GM18526 (cell line): ENCODE measurements at regions not wholly inside any gene's neighbourhood (a gene's known extent, or its start where the extent isn't known, plus 50 kb on each side); places are given as distances from the start of the nearest gene placed in this dataset.
A peak's percentile ranks its signal among the peaks of the same experiment; 100 is the strongest.

Experiments used
- POLR2A ChIP-seq: IDR thresholded peaks from 3 replicates; pipeline ENCODE4 v1.6.1; 2011; ENCODE audit not compliant: insufficient read length; ENCODE audit errors: extremely low read depth

DNA sequence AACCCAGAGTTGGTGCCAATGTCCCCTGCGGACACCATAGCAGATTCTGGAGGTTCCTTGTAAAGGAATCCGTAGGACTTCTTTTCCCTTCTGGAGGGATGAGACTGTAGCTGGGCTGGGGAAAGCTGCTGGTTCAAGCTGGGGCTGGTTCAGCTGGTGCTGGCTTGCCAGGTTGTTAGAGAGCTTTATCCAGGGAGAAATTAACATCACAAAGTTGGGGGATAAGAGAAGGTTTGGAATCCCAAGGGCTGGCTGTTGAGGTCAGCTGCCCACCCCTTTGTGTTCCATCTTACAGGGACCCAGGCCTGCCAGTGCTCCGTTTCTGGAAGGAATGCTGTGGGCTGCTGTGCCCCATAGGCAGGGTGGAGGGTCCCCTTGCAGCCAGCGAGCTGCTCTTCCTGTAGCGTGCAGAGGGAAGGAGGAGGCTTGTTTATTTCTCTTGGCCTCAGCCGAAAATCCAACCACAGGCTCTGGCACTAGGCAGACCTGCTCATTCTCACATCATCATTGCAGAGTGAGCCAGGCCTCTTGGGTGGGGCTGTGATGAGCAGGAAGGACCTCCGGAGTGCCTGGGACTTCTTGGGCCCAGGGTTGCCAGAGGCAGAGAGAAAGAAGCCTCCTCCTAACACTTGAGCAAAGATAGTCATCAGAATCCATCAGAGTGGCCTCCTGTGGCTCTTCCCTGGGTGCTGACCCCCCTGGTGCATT, 251.1 kb downstream of the SEC14L1 start:
- no peak for TF ChIP-seq POLR2A

DNA sequence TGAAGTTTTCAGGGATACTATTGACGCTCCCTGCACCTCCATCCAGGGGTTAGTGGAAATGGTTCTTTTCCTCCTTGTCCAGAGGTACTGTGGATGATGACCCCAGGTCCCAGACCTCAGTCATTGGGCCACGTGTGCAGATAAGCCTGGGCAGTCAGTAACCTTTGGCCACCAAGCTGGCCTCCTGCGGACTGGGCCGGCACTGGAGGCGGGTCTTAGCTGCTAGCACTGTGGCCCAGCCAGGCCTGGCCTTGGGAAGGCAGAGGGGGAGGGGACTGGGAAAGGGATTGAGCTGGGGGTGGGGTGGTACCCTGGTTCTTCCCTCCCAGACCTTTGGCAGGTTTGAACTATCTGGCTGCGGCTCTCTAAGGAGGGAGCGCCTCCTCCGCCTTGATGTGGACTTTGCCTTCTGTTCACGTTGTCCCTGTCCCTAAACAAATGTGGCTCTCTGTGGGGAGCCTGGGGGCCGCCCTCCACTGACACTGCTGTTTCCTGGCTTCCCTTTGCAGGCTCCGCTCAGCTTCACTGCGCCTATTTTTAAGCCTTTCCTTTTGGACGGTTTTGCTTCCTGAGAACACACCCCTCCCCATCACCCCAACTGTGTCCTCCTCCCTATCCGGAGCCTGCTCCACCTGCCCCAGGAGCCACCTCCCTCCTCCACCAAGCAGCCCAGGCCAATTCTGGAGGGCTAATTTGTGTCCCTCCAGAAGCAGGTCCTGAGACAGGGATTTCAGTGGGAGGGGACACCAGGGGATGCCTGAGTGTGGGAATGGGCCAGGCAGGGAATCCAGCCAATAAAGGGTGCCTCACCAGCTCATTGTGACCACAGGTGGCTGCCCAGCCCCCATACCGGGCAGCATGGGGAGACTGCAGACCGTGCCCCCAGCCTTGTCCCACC, 251.9 kb downstream of the SEC14L1 start:
- TF ChIP-seq POLR2A: no peak

DNA sequence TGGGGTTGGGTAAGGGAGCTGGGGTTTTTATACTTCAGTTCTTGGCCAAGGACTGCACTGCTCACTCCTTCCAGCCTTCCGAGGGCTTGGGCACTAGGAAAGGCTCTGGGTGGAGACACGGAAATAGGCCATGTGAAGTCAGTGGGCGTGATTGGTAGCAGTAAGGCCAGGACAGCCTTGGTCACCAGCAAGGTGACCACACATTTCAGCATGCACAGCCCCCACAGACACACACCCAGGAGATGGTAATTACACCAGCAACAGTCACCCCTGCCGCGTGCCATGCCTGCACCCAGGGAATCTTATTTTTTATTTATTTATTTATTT, 252.5 kb downstream of the SEC14L1 start:
- no peak for TF ChIP-seq POLR2A

DNA sequence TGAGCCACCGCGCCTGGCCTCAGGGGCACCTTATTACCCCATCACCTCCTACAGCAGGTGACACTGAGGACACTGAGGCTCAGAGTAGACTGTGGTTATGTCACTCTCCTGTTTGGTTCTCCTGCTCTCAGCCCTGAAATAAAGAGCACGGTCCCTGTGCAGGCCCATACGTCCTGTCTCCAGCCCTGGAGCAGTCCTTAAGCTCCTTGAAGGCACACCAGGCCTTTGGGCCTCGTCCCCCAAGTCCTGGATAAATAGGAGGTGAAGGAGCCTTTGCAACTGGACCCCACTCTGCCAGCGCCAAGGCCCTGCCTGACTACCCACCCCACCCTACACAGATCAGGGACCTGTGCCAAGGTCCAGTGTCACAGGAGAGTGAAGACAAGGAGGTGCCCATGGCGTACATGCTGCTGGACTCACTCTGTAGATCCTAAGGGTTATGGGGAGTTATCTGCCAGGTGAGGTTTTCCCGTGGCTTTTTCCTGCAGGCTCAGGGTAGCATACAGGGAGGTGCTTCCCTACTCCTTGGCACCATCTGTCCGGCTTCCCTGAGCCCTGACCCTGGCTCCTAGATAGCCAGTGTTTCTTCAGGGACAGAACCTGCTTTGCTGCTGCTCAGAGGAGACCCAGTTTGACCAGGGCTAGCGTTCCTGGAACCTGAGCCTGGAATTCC, 253.2 kb downstream of the SEC14L1 start:
- TF ChIP-seq POLR2A: no peak

DNA sequence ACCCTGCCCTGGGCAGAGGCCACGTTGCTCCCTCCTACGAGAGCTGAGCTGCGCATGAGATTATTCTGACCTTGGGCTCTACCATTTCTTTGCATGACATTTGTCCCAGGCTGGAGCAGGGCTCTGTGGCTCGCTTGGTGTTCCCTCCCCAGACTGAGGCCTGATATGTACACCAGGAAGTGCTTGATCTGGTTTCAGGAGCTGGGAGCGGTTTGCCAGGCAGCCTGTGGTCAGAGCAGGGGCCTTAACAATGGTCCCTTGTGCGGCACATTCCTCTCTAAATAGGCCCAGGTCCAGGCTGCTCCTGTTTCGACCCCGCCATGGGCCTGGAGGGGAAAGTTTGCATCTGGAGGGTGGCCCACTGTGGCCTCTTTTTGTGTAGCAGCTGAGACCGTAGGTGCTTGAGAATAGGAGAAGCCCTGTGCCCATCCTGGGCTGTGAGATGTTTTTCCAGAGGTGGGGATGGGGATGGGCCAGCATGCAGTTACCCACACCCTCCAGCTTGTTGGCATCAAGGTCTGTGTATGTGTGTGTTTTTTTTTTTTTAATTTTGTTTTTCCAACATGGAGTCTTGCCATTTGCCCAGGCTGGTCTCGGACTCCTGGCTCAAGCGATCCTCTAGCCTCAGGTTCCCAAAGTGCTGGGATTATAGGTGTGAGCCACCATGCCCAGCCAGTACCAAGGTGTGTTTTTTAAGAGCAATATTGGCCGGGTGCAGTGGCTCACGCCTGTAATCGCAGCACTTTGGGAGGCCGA, 253.9 kb downstream of the SEC14L1 start:
- no peak for TF ChIP-seq POLR2A

DNA sequence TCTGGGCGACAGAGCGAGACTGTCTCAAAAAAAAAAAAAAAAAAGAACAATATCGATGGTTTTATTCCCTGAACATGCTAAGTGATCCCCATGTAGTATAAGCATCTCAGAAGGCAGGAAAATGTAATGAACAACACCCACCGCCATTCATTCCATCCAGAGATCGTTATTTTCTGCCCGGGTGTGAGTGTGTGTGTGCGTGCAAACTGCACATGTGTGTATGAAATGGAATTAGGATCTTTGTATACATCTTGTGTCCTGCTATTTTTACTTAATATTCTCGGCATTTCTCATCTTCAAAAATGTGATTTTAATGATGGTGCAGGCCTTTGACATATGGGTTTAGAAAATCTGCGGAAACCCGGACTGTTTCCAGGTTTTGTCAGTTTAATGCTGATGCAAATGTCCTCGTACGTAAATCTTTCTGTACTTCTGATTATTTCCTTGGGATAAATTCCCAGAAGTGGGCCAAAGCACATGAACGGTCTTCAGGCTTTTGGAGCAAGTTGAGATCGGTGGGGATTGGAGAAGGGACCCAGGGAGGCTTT, 254.8 kb downstream of the SEC14L1 start:
- no peak for TF ChIP-seq POLR2A

DNA sequence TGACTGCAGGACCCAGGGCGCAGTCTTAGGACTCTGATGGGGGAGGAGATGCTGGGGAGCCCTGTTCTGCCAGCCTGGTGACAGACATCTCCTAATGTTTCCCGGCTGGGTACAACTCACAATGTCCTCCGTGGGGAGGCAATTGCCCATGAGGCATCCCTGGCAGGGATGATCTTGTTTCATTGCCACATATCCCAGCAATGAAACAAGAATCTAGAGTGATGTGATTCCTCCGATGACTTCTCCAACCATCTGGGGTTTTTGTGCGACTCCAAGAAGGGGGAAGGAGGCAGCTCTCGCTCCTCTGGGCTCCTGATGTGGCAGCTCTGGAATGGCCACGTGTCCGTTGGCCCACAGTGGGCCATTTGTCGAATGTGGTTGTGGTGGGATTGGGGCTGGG, 255.8 kb downstream of the SEC14L1 start:
- no peak for TF ChIP-seq POLR2A

DNA sequence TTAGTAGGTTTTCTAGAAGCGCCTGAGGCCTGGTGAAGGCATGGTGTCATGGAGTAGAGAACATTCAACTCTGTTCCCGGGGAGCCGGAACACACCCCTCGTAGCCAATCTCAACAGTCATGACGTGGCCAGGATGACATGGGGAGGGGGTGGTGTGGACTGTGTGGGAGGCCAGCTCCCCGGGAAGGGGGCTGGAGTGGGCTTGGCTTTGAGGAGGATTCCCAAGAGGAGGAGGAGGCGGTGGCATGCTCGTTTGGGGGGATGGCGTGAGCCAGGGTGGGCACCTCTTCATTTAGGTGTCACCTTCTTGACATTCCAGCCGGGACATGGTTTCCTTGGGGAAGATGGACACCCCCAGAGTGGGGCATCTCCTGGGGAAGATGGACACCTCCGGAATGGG, 257.5 kb downstream of the SEC14L1 start:
- TF ChIP-seq POLR2A: no peak

DNA sequence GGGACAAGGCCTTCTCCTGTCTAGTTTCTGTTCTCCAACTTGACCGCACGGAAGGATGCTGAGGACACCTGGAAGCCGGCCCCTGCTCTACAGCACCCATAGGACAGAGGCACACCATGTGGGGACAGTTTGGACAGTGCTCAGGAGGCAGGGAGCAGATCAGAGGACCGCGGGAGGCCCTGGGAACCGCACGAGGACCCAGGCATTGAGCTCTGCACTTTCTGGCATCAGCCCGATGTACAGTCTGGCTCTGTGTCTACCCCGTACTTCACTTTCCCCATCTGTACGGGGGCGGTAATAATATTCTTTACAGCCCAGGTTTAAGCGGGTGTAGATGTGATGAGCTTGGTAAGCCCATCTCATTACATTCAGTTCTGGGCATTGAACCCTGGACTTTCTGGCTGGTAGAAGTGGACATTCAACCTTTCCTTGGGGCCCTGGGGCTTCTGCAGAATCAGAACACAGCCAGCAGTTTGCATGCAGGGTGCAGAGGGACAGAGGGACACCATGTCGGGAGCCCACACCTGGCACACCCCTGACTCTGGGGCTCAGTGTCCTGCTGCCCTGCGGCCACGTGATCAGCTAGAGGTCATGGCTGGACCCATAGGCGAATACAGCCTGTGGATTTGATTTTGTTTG, 258.7 kb downstream of the SEC14L1 start:
- TF ChIP-seq POLR2A: no peak

DNA sequence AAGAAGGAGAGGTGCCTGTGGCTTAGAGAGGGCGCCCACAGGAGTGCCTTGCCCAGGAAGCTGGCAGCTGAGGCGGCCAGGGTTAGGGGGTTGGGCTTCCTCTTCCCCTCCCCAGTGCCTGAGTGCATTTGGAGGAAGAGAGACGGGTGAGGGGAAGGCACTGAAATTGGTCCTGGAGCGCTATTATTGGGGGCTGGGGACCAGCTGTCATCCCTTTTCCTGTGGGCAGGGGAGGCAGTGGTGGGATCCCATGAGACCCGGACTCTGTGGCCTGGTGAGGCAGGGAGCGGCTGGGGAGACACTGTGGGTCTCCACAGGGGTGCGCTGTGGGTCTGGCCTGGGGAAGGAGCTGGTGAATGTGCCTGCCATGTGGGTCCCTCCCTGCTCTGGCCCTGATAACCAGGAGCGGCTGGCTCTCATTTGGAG, 259.7 kb downstream of the SEC14L1 start:
- TF ChIP-seq POLR2A: no peak

DNA sequence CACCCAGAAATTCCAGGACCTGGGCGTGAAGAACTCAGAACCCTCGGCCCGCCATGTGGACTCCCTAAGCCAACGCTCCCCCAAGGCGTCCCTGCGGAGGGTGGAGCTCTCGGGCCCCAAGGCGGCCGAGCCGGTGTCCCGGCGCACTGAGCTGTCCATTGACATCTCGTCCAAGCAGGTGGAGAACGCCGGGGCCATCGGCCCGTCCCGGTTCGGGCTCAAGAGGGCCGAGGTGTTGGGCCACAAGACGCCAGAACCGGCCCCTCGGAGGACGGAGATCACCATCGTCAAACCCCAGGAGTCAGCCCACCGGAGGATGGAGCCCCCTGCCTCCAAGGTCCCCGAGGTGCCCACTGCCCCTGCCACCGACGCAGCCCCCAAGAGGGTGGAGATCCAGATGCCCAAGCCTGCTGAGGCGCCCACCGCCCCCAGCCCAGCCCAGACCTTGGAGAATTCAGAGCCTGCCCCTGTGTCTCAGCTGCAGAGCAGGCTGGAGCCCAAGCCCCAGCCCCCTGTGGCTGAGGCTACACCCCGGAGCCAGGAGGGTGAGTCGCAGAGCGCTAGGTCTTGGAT, 261.5 kb downstream of the SEC14L1 start:
- TF ChIP-seq POLR2A: no peak

DNA sequence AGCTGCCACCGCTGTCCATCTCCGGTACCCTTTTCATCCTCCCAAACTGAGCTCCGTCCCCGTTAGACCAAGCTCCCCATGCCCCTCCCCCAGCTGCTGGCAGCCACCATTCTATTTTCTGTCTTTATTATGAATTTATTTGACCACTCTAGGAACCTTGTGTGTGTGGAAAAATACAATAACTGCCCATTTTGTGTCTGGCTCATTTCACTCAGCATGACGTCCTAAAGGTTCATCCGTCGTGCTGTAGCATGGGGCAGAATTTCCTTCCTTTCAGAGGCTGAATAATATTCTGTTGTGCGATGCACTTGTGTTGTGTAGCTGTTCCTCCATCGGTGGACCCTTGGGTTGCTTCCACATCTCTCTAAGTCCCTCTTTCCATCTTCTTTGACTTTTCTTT, 263.1 kb downstream of the SEC14L1 start:
- TF ChIP-seq POLR2A: no peak

DNA sequence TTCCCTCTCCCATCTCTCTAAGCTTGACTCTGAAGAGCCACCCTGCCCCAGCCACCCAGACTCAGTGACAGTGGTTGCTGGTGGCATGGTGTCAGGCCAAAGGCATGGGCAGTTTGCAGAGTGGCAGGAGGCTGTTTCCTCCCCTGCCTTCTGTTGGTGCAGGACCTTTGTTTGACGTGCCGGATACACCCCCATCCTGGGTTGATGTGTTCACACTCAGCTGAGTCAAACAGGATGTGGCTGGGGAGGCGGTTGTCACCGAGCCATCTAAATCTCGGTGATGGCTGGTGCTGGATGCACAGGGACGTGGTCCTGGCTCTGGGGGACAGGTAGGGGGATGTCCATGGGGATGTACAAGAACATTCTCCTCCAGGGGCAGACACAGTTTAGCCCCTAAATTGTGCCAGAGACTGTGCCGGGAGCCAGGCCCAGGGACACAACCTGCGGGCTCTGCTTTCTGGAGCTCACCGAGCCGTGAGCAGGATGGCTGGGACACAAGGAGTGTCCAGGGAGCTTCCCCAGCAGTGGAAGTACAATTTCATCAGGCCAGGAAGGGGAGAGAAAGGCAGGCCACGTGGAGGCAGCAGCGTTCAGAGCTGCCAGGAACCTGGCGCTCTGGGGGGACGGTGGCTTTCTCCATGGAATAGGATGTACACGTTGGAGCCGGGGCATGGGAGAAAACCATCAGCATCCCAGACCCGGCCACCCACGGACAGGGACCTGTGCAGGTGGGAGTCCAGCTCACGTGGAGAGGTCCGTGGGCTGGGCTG, 264.2 kb downstream of the SEC14L1 start:
- TF ChIP-seq POLR2A: peak; percentile 40
